ENCODE measurements at regions not wholly inside any gene's neighbourhood (a gene's known extent, or its start where the extent isn't known, plus 50 kb on each side); places are given as distances from the start of the nearest gene placed in this dataset.

DNA sequence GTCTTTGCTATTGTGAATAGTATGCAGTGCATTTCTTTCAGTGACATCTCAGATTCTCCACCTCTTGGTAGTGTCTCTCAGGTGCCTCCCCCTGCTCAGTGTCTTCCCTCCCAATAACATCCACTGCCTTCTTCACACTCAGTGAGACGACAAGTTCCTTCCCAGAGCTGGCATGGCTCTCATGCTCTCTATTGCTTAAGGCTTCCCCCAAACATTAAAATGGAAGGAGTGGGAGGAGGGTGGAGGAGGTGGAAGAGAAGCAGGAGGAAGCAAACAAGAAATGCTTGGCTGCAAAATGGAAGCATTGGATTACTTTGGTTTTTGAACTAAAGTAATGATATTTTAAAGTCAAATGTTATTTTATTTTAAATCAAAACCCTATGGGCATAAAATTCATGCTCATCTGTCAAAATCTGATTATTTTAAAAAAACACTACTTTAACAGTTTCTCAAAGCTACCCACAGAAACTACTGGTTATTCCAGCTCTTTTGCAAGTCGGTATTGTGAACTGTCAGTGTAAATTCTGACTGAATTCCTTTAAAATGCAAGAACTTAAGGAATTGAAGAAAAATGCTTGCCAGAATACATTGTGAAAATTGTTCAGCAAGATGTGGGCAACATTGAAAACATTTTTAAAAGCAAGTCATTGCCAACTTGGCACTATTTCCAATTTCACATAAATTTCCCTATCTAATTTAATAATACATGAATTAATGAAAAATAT lies 727.6 kb upstream of the ARGLU1 start:
- DNase-seq, result no peak

DNA sequence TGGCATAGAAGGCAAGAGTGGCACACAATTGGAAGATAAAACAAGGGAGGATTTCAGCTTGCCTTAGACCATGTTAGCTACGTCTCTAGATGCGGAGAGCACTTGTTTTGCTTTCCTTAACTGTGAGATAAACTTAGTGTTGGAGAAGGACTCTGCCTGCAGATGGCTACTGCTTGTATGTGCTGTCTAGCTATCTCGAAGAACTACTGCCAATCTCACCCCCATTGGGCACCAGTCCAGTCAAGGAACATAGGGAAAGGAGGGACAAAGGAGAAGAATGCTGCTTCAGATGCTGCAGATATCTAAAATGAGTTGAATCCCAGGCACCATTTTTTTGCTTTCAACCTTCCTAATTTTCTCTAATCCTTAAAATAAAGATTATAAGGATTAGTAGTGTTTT lies 726.0 kb upstream of the ARGLU1 start:
- DNase-seq, result no peak

DNA sequence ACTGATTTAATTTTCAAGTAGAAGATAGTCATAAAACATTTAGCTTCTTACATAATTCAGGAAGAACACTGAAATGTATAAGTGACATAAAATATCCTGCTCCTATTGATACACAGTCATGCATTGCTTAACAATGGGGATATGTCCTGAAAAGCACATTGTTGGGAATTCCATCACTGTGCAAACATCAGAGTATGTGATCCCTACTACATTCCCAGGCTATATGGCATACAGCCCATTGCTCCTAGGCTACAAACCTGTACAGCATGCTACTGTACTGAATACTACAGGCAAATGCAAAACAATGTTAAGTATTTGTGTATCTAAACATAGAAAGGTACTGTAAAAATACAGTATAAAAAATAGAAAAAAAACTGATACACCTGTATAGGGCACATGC lies 723.9 kb upstream of the ARGLU1 start:
- no peak for DNase-seq

DNA sequence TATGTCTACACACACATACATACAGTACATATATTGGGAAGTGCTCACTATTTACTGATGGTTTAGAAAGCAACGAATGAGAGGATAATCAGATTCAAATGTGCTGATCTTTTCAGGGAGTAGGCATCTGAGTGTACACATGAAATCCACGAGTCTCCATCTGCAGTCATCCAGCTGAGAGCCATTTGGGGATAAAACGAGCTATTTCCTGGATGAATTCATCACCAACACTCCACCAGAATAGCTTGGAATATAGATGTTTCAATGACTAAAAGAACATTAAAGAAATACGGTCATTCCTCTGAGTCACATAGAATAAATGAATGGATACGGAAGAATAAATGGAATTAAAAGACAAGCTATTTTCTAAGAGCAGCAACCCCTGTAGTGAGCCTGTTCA lies 721.6 kb upstream of the ARGLU1 start:
- DNase-seq, result no peak

DNA sequence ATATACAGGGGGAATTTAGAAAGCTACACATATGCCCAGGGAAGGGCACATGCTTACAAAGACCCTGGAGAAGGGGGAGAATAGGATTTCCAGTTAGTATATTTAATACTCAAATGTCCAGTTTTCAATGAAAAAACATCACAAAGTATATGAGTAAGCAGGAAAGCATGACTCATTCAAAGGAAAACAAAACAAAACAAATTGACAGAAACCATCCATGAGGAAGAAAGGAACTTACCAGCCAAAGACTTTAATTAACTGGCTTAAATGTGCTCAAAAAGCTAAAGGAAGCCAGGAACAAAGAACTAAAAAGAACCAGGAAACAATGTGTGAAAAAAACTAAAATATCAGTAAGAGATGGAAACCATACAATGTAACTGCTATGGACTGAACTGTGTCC lies 716.2 kb upstream of the ARGLU1 start:
- DNase-seq, result no peak

DNA sequence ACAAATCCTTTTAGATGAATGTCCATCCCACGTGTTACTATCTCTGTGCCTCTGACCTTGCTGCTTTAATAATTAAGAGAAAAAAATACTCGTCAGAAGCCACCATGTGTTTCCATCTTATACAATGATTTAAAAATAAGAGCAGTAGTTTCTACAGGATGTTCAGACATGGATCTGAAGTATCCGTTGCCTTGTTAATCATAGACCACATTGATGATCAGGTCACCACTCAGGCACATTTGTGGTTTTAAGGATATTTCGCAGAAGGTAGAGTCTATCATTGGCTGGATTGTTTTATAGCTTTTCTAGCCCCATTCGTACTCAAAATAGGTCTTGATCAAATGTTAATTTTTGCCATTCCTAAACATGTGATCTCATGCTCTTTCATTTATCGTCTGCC lies 710.0 kb upstream of the ARGLU1 start:
- DNase-seq, result no peak

DNA sequence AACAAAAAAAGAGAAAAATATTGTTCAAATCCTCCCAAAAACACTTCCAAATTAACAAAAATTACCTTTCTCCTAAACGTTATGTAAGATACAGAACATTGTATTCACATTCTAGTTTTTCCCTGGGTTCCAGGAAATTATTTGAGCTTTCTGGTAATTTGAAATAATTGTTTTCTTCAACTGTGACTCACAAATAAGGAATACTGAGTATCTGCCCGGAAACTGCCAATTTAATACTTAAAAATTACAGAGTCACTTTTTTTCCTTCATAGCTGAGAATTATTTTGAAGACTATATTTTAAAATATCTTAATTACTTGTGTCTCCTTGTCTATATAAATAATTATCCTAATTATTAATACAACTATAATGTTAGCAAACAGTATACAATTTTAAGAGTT lies 709.0 kb upstream of the ARGLU1 start:
- no peak for DNase-seq

DNA sequence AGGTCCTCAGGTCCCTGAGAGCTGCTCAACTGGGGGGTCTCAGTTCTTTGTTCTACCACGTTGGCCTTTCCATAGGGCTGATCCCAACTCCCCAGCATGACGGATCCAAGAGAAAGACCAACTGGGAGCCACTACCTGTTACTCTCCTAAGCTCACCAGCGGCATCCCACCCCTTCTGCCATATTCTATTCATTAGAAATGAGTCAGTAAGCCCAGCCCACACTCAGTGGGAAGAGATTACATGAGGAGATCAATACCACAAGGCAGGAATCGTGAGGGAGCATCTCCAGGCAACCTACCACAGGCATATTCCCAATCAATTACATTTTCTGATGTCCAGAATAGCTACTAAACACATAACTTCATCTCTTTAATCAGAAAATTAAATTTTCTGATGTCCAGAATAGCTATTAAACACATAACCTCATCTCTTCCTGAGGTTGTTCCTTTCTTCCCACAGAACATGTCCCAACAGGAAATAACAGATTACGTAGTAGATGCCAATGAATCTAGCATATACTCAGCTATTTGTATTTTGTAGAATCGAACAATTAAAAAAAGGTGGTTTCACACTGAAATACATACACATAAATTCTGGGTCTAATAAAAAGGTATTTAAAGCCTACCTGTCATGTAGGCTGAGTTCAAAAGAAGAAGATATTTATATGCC lies 708.1 kb upstream of the ARGLU1 start:
- no peak for DNase-seq

DNA sequence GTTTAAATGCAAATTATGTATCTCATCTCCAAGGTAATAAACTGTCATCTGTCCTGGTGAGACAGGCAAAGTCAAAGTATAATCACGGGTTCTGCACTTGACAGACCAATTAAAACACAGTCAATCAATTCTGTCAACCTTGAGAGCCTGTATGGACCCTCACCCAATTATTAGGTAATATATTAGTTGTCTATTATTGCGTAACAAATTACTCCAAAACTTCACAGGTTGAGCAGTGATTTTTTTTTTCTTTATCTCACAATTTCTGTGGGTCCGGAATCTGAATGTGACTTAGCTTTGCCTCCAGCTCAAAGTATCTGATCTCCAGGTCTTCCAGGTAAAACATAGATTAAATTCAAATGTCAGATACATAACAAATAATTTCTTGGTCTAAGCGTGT lies 707.4 kb upstream of the ARGLU1 start:
- DNase-seq, result no peak

DNA sequence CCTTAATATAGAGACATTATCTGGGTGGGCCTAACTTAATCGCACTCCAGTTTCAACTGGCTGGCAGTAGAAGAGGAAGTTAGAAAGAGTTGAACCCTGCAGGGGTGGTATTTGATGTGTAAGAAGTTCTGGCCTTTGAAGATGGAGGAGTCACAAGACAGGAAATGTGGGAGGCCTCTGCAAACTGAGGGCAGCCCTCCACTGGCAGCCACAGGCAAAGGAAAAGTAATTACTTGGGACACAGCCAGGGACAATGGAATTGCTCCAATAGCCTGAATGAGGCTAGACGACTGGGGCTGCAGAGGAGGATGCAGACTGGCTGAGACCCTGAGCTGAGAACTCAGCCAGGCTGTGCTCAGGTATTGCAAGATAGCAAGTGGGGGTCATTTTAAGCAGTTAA lies 703.3 kb upstream of the ARGLU1 start:
- no peak for DNase-seq

DNA sequence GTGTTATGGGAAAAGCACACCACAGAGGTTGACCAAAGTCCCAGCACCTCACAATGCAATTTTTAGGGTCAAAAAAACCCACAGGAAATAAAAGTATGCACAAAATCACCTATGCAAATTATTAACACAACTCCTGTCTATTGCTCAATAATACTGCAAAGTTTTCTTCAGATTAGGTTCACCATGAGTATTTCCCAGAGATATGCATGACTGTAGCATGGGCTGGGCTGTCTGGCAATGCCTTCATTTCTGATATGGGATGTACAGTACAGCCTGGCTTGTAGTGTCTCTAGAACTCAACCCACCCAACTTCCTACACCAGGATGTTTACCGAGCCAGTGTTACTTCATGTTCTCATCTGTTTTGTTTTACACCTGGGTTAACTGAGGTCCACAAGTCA lies 698.7 kb upstream of the ARGLU1 start:
- no peak for DNase-seq

DNA sequence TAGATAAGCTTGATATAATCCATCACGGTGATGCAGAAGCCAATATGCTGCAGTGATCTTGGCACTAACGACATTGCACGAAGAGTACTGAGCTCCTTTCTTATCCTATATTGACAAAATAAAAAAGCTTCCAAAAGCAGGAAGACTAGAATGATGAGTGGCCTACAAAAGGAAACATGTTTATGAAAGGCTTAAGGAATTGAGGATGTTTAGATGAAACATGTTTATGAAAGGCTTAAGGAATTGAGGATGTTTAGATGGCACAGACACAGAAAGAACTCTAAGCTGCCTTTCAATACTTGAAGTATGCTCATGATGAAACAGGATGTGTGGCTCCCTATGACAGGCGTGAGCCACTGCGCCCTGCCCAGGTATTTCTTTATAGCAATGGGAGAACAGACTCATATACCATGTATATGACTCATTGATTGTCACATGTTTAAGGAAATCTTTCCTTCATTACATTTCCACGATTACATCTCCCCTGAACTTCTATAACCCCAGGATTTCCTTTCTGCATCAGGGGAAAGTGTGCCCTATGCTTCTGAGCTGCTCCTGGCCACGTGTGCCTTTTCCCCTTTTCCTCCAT lies 690.8 kb upstream of the ARGLU1 start:
- no peak for DNase-seq

DNA sequence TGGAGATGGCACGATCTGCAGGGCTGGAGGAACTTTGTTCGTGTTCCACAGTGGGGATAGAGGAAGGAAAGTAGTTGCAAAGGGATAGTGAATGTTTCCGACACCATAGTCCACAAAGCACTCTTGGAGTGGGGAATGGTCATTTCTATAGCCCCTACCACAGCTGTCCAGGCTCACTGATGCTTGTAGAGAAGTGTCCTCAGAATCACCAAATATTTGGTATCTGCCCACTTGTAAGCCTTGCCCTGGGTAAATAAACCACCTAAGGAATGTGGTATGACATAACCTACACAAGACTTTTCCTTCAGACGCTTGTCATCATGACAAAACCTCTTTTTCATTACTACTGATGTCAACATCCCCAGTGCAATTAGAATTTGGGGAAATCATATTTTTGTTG lies 686.5 kb upstream of the ARGLU1 start:
- DNase-seq, result no peak

DNA sequence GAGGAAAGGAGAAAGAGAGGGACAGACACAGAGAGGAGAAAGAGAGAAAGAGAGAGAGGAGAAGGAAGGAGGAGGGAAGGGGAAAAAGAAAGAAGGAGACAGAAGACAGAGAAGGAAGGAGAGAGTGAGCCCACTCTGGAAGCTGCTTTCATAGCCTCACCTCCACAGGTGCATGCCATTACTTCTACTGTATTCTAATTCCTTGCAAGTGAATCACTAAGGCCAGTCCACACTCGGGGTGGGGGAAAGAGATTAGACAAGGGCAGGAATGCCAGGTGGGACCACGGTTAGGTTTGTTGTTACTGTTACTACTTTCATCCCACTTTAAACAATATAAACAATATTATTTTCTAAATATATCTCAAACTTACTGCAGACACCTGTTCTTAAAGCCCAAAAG lies 684.5 kb upstream of the ARGLU1 start:
- no peak for DNase-seq

DNA sequence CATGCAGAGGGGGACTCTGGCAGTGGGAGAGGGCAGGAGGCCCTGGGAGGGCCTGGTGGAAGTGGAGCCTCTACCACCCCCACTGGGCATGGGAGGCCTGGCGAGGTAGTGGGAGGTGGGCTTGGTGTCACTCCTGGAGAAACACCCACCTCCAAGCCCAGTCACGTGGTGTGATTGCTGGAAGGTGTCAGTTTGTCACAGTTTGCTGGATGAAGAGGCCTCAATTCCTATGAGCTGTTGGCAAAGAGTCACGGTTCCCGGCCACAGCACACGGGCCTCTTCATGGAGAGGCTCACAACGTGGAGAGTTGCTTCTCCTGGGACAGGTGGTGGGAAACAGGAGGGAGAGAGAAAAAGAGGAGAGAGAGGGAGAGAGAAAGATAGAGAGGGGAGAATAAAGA lies 684.1 kb upstream of the ARGLU1 start:
- no peak for DNase-seq

DNA sequence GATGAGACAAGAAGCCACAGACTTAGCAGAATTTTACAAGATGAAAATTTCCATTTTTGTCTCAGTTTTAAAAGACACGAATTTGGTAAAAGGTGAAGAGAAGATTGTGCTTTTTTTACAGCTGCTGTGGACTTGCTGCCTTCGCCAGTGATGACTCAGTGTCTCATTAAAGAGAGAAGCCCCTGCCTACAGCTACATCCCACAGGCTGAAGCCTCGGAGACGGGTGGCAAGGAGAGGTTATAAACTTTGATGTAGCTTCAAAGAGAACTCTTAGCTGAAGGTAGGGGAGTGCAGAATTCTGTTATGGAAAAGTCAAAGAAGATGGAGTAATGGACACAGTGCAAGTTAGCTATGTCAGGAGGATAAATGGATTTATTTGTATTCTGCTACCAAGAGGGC lies 683.4 kb upstream of the ARGLU1 start:
- DNase-seq, result no peak

DNA sequence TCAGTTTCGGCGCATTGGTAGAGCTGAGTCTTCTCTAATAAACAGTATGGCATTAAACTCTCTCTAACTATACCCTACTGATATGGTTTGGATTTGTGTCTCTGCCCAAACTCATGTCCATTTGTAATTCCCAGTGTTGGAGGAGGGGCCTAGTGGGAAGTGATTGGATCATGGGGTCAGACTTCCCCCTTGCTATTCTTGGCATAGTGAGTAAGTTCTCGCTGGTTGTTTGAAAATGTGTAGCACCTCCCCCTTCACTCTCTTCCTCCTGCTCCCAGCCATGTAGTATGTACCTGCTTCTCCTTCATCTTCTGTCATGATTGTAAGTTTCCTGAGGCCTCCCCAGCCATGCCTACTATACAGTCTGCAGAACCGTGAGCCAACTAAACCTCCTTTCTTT lies 682.7 kb upstream of the ARGLU1 start:
- DNase-seq, result no peak

DNA sequence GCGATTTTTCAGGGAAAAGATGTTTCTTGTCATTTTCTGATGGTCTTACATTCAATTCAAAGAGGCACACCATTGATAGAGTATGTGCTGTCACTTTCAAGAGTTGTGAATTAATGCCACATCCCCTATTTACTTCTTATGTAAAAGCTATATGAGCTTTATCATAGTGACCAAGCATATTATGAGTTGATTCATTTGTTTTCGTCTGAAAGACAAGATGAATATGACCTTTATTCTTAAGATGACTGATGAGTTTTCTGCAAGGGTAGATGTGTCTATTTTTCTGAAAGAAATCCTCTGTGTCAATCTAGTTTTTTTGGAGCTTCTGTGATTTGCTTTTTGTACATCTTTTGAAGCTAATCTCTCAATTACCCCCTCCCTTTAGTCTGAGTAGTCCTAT lies 676.3 kb upstream of the ARGLU1 start:
- no peak for DNase-seq

DNA sequence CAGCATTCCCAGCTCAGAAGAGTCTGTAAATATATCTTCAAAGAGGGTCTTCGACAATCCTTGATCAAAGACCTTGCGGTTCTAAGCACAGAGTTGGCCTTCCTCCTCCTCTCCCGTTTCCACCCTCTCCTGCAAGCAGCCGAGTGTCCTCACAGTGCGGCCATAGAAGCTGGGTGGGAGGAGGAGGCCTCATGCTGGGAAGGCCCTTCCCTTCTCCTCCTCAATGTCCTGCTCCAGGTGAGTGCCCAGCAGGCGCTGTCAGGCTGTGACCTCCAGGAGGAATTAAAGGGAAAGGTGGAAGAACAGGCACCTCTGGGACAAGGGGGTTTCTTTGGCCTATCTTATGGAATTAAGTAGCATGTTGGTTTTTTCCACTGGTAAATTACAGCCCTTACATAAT lies 674.2 kb upstream of the ARGLU1 start:
- no peak for DNase-seq

DNA sequence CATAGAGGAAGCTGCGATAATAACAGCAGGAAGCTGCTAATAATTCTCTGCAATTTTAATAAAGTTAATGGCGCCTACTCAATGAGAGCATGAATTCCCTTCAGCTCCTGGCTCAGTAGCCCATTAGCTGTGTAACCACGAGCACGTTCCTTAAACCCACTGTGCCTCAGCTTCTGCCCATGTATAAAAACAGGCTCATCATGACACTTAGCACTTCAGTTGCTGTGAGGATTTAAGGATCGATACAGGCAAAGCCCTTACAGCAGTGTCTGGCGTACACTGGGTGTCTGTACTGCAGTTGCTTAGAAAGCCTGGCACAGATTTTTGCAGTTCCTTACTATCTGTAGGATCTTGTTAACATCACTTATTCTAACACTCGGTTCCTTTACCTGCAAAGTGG lies 673.4 kb upstream of the ARGLU1 start:
- no peak for DNase-seq

DNA sequence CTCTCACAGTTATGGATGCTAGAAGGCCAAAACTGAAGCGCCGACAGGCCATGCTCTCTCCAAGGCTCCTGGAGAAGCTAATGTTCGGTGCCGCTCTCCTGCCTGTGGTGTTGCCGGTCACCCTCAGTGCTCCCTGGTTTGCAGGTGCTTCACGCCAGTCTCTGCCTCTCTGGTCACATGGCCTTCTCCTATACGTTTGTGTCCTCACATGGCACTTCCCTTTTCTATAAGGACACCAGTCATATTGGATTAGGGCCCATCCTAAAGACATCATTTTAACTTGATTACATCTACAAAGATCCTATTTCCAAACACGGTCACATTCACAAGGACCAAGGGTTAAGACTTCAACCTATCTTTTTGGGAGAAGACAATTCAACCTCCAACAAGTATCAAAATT lies 671.3 kb upstream of the ARGLU1 start:
- no peak for DNase-seq

DNA sequence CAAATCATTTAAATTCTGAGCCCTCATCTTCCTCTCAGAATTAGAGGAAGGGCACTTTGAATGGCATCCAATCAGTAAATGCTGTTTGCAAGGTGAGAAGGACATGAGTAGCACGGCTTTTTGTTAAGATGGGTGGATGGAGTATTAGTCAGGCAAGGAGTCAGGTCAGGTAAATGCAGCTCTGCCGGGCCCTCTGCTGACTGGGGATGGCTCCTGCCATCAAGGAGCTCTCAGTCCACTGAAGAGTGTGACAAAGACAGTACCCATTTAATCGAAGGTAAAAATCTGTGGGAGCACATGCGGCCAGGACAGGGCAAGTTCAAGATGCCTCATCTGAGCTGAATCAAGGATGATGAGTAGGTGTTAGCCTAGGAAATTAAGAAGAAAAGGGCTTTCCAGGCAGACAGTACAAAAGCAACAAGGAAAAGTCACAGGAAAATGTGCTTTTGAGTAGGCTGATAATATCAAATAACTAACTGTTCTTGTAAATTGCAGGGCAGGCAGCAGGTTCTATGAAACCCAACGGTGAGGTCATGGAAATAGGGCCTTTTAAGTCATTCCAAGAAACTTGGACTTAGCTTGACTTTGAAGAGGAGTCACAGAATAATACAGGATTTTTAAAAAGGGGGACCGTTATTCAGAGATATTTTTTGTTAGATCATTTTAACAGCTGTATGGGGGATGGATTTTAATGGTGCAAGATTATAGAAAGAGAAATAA lies 670.5 kb upstream of the ARGLU1 start:
- no peak for DNase-seq

DNA sequence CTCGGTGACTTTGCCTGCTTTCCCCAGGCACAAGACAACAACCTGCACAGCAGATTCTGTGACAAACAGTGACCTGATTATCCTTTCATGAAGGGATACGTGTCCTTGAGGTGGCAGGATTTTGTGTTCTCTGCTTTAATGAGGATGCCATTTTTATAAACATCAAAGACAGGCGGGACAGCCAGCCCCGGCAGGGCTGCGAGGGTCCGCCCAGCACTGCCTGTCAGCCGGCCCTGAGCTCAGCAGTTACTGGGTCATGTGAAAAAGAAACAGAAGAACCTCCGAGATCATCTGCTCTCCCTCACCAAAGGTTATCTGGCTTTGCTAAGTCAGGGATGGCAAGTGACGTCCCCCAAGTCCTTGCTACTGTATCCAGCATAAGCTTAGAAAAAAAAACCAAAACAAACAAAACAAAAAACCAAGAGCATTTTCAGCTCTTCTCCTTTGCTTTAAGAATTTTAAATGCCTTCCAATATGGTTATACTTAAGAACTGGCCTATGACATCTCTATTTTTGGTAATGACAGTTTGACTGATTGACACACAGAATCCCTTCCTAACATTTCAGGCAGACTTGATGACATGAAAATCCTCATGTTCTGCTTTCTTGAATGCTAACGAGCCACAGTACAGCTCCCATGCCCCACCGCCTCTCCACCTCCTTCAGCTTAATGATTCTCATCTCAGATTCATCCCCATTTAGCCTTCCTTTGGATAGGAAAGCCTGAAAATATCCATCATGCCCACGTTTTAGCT lies 666.6 kb upstream of the ARGLU1 start:
- DNase-seq, result no peak
